ENCODE measurements at regions not wholly inside any gene's neighbourhood (a gene's known extent, or its start where the extent isn't known, plus 50 kb on each side); places are given as distances from the start of the nearest gene placed in this dataset.
A peak's percentile ranks its signal among the peaks of the same experiment; 100 is the strongest.

GRCh38 chr6:131510094-131510493 lies 62.9 kb upstream of the ARG1 start:
- DNase-seq: peak; percentile 35

GRCh38 chr6:131510591-131510990 lies 62.4 kb upstream of the ARG1 start:
- no peak for DNase-seq

GRCh38 chr6:131519670-131520436 lies 53.2 kb upstream of the ARG1 start:
- peak; percentile 38 for DNase-seq
